SHP77 (cell line): ENCODE measurements at regions not wholly inside any gene's neighbourhood (a gene's known extent, or its start where the extent isn't known, plus 50 kb on each side); places are given as distances from the start of the nearest gene placed in this dataset.

Source experiments
- DNase-seq, 2 experiments: peaks; one replicate each; lab custom pipeline; 2025; lab: John Stamatoyannopoulos, UW

- no peak for DNase-seq
Observed at GRCh38 chr19:31160336-31160926, 188.8 kb downstream of the TSHZ3 start.

GRCh38 chr19:31154021-31154420 is 195.2 kb downstream of the TSHZ3 start:
- no peak for DNase-seq

GRCh38 chr19:31152906-31153305 is 196.3 kb downstream of the TSHZ3 start:
- DNase-seq: no peak

DNA sequence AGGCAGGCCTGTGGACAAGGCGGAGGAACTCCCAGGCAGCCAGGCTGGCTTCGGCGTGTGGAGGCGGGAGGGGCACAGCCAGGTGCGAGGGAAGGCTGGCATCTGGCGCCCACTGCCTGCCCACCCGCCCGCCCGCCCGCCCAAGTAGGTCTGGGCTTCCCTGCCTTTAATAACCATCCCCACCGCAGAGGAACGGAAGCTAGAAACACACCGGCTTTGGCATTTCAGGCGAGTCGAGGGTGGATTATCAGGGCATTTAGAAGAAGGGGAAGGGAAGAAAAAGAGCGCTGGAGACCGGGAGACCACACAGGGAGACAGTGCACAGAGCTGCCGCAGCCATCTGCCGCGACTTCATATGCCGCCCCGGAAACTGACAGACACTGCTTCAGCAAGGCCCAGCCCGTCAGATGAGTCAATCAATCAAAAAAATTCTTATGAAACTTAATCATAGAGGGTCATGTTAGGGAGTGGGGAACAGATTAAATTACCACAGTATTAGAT is 199.7 kb downstream of the TSHZ3 start:
- no peak for DNase-seq

- DNase-seq: no peak
Observed at GRCh38 chr19:31148671-31149070, 200.6 kb downstream of the TSHZ3 start.

- DNase-seq: no peak
Observed at GRCh38 chr19:31147234-31147633, 202.0 kb downstream of the TSHZ3 start.

- DNase-seq: no peak
Observed at GRCh38 chr19:31146546-31147183, 202.6 kb downstream of the TSHZ3 start.

DNA sequence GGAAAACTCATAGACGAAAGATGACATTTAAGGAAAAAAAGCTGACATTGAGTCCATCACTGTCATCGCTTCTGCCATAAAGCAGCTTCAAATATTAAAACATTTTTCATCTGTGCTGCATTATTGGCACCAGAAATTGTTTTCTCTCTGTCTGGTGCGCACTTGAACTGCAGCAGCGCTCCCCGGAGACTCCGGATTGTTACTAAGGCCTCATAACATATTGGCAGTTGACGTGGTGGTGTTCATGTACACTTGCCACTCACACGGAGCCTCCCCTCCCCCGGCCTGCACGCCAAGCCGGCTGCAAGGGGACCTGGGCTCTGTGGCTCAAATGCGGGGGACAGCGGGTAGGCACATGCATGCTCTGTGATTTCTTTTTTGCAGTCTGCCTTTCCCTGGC is 203.2 kb downstream of the TSHZ3 start:
- DNase-seq: no peak

DNA sequence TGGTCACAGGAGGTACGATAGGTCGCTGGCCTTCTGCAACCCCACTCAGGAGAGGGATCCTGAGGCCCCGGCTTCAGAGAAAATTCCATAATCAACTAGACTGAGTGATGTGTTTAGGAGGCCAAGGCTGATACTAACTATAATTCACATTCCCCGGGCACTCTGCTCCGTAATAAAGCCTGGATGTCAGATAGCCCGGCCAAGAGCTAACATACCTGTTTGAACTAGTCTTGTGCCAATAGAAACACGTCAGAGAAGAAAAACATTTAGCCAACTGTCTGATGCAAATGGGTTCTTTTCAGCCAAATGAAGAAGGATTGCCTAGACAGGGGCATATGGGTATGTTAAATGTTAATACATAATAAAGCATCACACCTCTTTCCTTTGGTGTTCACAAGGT is 204.2 kb downstream of the TSHZ3 start:
- DNase-seq: no peak

- no peak for DNase-seq
Observed at GRCh38 chr19:31144075-31144870, 205.0 kb downstream of the TSHZ3 start.

DNA sequence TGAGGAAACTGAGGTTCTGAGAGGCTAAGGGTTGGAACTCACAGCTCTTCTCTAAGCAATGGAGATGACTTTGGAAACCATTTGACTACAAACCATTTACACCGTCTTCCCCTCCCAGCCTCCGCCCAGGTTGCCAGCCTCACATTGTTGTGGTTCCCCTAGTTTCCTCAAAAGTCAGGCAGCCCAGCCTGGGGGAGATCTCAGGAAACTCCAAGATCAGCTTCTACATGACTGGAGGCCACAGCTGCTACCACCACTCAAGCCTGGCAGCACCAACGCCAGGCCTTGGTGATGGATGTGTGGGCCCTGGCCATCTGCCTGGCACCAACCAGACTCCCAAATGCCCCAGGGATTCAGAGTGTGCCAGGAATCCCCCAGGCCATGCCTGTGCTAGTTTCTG is 207.9 kb downstream of the TSHZ3 start:
- DNase-seq: no peak

DNA sequence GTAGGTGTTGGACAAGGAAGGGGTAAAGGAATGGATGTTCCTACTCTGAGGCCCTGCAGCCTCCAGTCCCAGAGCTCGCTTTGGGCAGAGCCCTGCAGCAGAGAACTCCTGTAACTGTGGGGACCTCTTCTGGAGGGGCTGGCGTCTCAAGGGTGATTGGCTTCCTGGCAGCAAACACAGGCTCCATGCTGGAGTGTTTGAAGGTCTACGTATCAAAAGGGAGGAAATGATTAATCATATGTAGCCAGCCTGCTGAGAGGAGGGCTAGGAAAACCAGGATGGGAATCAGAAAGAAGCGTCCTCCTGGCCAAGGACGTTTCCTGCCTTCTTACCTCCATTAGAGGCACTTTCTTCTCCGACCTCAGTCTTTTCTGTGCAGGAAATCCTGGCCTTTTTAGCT is 208.5 kb downstream of the TSHZ3 start:
- DNase-seq: no peak

- DNase-seq: no peak
Observed at GRCh38 chr19:31139871-31140505, 209.2 kb downstream of the TSHZ3 start.

DNA sequence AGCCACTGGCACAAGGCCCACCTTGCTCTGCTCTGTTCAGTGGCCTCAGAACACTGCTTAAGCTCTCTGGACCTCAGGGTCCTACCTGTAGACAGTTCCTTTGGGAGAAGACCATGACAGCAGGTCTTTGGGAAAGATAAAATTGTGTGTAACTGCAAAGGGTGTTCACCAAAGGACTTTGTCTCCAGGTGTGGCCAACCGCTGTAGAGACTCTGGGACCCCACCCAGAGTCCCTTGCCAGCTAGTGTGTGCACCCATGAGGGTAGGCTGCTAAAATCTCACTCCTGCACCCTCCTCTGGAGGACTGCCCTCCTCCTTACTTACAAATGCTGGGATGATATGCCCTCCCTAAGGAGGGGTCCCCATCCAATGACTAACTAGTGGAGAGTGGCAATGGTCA is 211.2 kb downstream of the TSHZ3 start:
- DNase-seq: no peak

DNA sequence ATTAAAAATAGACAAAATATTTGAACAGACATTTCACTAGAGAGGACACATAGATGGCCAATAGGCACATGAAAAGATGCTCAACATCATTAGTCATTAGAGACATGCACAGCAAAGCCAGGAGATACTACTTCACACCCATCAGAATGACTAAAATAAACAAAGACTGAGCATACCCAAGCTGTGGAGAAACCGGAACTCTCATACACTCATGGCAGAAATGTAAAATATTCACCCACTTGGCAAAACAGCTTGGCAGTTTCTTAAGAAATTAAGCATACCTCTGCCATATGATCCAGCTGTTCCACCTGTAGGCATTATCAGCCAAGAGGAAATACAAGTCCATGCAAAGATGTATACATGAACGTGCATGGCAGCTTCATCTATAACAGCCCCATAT is 213.4 kb downstream of the TSHZ3 start:
- DNase-seq: no peak

DNA sequence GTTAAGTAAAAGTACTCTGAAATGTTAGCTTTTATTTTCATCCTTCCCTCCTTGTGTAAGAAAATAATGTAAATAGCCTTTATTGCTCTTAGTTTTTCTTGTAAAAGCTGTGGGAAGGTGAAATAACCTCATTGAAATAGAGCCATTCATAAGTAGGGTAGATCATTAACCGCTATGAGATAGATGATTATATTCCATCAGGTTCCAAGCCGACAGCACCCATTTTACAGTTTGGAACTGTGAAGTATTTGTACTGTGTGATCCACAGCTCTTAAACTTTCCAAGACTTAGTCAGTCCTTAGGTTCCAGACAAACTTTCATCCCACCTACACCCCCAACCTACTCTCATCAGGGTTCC is 216.5 kb downstream of the TSHZ3 start:
- no peak for DNase-seq

GRCh38 chr19:31128291-31128690 is 220.9 kb downstream of the TSHZ3 start:
- DNase-seq: no peak

GRCh38 chr19:31127134-31127967 is 221.9 kb downstream of the TSHZ3 start:
- DNase-seq: no peak

- DNase-seq: no peak
Observed at GRCh38 chr19:31126236-31126635, 223.0 kb downstream of the TSHZ3 start.

- DNase-seq: no peak
Observed at GRCh38 chr19:31125071-31125470, 224.2 kb downstream of the TSHZ3 start.

GRCh38 chr19:31121501-31121900 is 227.7 kb downstream of the TSHZ3 start:
- no peak for DNase-seq

- no peak for DNase-seq
Observed at GRCh38 chr19:31120952-31121351, 228.3 kb downstream of the TSHZ3 start.
